Body of pancreas (tissue), 4 donors: ENCODE measurements at regions not wholly inside any gene's neighbourhood (a gene's known extent, or its start where the extent isn't known, plus 50 kb on each side); places are given as distances from the start of the nearest gene placed in this dataset.

ENCODE experiments used
- ATAC-seq: fragments of 150-250 bp; one replicate; pipeline ENCODE4 v1.9.1; 2016
- DNase-seq, 4 donors: peaks; one replicate each; pipeline ENCODE4 v3.0.0-alpha.2; 2019
- H3K27ac ChIP-seq, 4 donors: fragments of 200-600 bp; sonication (generic); 1 replicate in 3 of 4; 2 replicates in 1 of 4; pipeline versions ENCODE4 v1.5.1 to v1.6.1; 2016 to 2019; ENCODE audit warnings: mild to moderate bottlenecking in 1 of 4, mixed read lengths in 1 of 4, moderate library complexity in 1 of 4
- H3K27me3 ChIP-seq, 2 donors: fragments of 200-600 bp; sonication (generic); one replicate each; pipeline ENCODE4 v1.6.0; 2016; ENCODE audit warnings: mild to moderate bottlenecking in 1 of 2
- H3K36me3 ChIP-seq, 2 donors: fragments of 200-600 bp; sonication (generic); replicated peaks in 1 of 2; 2 replicates each; pipeline ENCODE4 v1.5.1; 2016; ENCODE audit warnings: low read depth in 2 of 2; ENCODE audit not compliant: insufficient read depth in 1 of 2
- H3K4me1 ChIP-seq: fragments of 200-600 bp; sonication (generic); one replicate; pipeline ENCODE4 v1.6.0; 2016
- H3K4me3 ChIP-seq, 2 donors: fragments of 200-600 bp; sonication (generic); 1 replicate in 1 of 2; 2 replicates in 1 of 2; pipeline ENCODE4 v1.5.1; 2016 to 2019
- H3K9me3 ChIP-seq, 3 donors: fragments of 200-600 bp; sonication (generic); 1 replicate in 2 of 3; 2 replicates in 1 of 3; pipeline ENCODE4 v1.5.1; 2016
- CTCF ChIP-seq, 7 experiments: fragments of 450-650 bp in 4 of 7; fragments of 200-600 bp in 3 of 7; sonication (generic) in 3 of 7; IDR thresholded peaks; one replicate each; pipeline ENCODE4 v1.5.1; 2016 to 2019; ENCODE audit warnings: antibody characterized with exemption in 7 of 7
- POLR2A ChIP-seq, 3 donors: fragments of 450-650 bp; IDR thresholded peaks; one replicate each; pipeline ENCODE4 v1.6.1; 2016; ENCODE audit warnings: antibody characterized with exemption in 3 of 3, mild to moderate bottlenecking in 2 of 3
- WGBS, 2 donors: methylation state at CpG; one replicate each; pipeline ENCODE4 v1.1.5; 2017; 5-methylcytosine and 5-hydroxymethylcytosine counted together
- intact Hi-C: fragments of 100-400 bp; cut with DNase I; formaldehyde crosslinking; loops from one replicate; pipeline ENCODE4 v1.15.1; 2023

- intact Hi-C loops: no loop called here
- DNase-seq (no peak), ATAC-seq (no peak)
- H3K4me1 ChIP-seq: no peaks in the 10 kb centered on the region
- H3K9me3 ChIP-seq: no peaks in the 10 kb centered on the region
- H3K36me3 ChIP-seq: no peaks in the 10 kb centered on the region
- no peak overlapping the region for H3K27ac ChIP-seq
- 50 to 94% methylated on average over 1 of the region's 1 CpG for WGBS, 2 donors
- H3K4me3 ChIP-seq: no peak overlapping the region
- TF ChIP-seq CTCF (IDR thresholded peaks at IDR 0.05) (no peak), POLR2A (IDR thresholded peaks at IDR 0.05) (no peak)
- H3K27me3 ChIP-seq: no peaks in the 10 kb centered on the region
Observed at GRCh38 chr10:120270906-120271305, 186.1 kb upstream of the PLPP4 start.

- no peaks in the 10 kb centered on the region for H3K4me1 ChIP-seq
- intact Hi-C loops: no loop called here
- no peak for TF ChIP-seq POLR2A (IDR thresholded peaks at IDR 0.05)
- no peak for TF ChIP-seq CTCF (IDR thresholded peaks at IDR 0.05)
- H3K36me3 ChIP-seq: no peaks in the 10 kb centered on the region
- H3K4me3 ChIP-seq: no peak overlapping the region
- no peak for DNase-seq
- H3K9me3 ChIP-seq: no peaks in the 10 kb centered on the region
- no peak overlapping the region for H3K27ac ChIP-seq
- no peaks in the 10 kb centered on the region for H3K27me3 ChIP-seq
- ATAC-seq: no peak
Observed at GRCh38 chr10:120271696-120272095, 185.3 kb upstream of the PLPP4 start.

GRCh38 chr10:120272350-120272749, 184.7 kb upstream of the PLPP4 start:
- WGBS, 2 donors: 91 to 93% methylated on average over 2 of the region's 2 CpGs
- Histone ChIP-seq H3K36me3 (no peaks in the 10 kb centered on the region), H3K9me3 (no peaks in the 10 kb centered on the region), H3K4me3 (no peak overlapping the region), H3K4me1 (no peaks in the 10 kb centered on the region), H3K27me3 (no peaks in the 10 kb centered on the region), H3K27ac (no peak overlapping the region)
- no peak for DNase-seq
- no peak for ATAC-seq
- TF ChIP-seq CTCF (IDR thresholded peaks at IDR 0.05) (no peak), POLR2A (IDR thresholded peaks at IDR 0.05) (no peak)
- intact Hi-C loops: no loop called here

GRCh38 chr10:120278069-120278468, 179.0 kb upstream of the PLPP4 start:
- no peak for DNase-seq
- Histone ChIP-seq H3K27ac (no peak overlapping the region), H3K9me3 (no peaks in the 10 kb centered on the region), H3K4me1 (no peaks in the 10 kb centered on the region), H3K4me3 (no peak overlapping the region), H3K27me3 (no peaks in the 10 kb centered on the region), H3K36me3 (no peaks in the 10 kb centered on the region)
- WGBS, 2 donors: 28 to 29% methylated on average over 1 of the region's 1 CpG
- no peak for ATAC-seq
- intact Hi-C loops: no loop called here
- no peak for TF ChIP-seq CTCF (IDR thresholded peaks at IDR 0.05)
- TF ChIP-seq POLR2A (IDR thresholded peaks at IDR 0.05): no peak

- ATAC-seq: no peak
- intact Hi-C loops: no loop called here
Observed at GRCh38 chr10:120279196-120279595, 177.8 kb upstream of the PLPP4 start.

More at GRCh38 chr10:120279196-120279595, 177.8 kb upstream of the PLPP4 start:
- no peaks in the 10 kb centered on the region for H3K4me1 ChIP-seq
- no peak overlapping the region for H3K27ac ChIP-seq
- H3K4me3 ChIP-seq: no peak overlapping the region
- TF ChIP-seq CTCF (IDR thresholded peaks at IDR 0.05) (no peak), POLR2A (IDR thresholded peaks at IDR 0.05) (no peak)
- H3K9me3 ChIP-seq: no peaks in the 10 kb centered on the region
- no peaks in the 10 kb centered on the region for H3K36me3 ChIP-seq
- WGBS, 2 donors: 79 to 83% methylated on average over 1 of the region's 1 CpG
- no peaks in the 10 kb centered on the region for H3K27me3 ChIP-seq
- DNase-seq: no peak
